RPMI8226 (cell line): ENCODE measurements at regions not wholly inside any gene's neighbourhood (a gene's known extent, or its start where the extent isn't known, plus 50 kb on each side); places are given as distances from the start of the nearest gene placed in this dataset.

ENCODE experiments used
- DNase-seq: peaks from one replicate; pipeline ENCODE4 v3.0.0-alpha.2; 2015

- DNase-seq, result no peak
These were observed 117.3 kb upstream of the ADAMTS19 start for GRCh38 chr5:129342796-129343195.

GRCh38 chr5:129345213-129345924 lies 114.7 kb upstream of the ADAMTS19 start:
- DNase-seq, result no peak

- no peak for DNase-seq
These were observed 103.3 kb upstream of the ADAMTS19 start for GRCh38 chr5:129356846-129357245.

GRCh38 chr5:129358069-129358468 lies 102.0 kb upstream of the ADAMTS19 start:
- no peak for DNase-seq

- no peak for DNase-seq
These were observed 100.6 kb upstream of the ADAMTS19 start for GRCh38 chr5:129359450-129359849.

GRCh38 chr5:129361441-129362025 lies 98.6 kb upstream of the ADAMTS19 start:
- DNase-seq, result peak; percentile 4

- DNase-seq, result no peak
These were observed 97.6 kb upstream of the ADAMTS19 start for GRCh38 chr5:129362456-129362855.

- no peak for DNase-seq
These were observed 96.1 kb upstream of the ADAMTS19 start for GRCh38 chr5:129363991-129364390.

- DNase-seq, result no peak
These were observed 92.2 kb upstream of the ADAMTS19 start for GRCh38 chr5:129367883-129368282.

GRCh38 chr5:129372025-129372424 lies 88.1 kb upstream of the ADAMTS19 start:
- no peak for DNase-seq

- peak; percentile 54 for DNase-seq
These were observed 82.6 kb upstream of the ADAMTS19 start for GRCh38 chr5:129377504-129377903.

GRCh38 chr5:129378961-129379360 lies 81.1 kb upstream of the ADAMTS19 start:
- DNase-seq, result no peak

GRCh38 chr5:129379406-129379805 lies 80.7 kb upstream of the ADAMTS19 start:
- peak; percentile 2 for DNase-seq

- DNase-seq, result no peak
These were observed 77.0 kb upstream of the ADAMTS19 start for GRCh38 chr5:129382921-129383672.

- DNase-seq, result no peak
These were observed 75.9 kb upstream of the ADAMTS19 start for GRCh38 chr5:129384193-129384592.

GRCh38 chr5:129384736-129385135 lies 75.4 kb upstream of the ADAMTS19 start:
- DNase-seq, result no peak

- DNase-seq, result no peak
These were observed 72.2 kb upstream of the ADAMTS19 start for GRCh38 chr5:129387944-129388343.

- DNase-seq, result no peak
These were observed 67.4 kb upstream of the ADAMTS19 start for GRCh38 chr5:129392681-129393080.

- DNase-seq, result no peak
These were observed 64.9 kb upstream of the ADAMTS19 start for GRCh38 chr5:129395247-129395646.

- DNase-seq, result no peak
These were observed 61.9 kb upstream of the ADAMTS19 start for GRCh38 chr5:129398026-129398678.

GRCh38 chr5:129399069-129399468 lies 61.0 kb upstream of the ADAMTS19 start:
- DNase-seq, result no peak

GRCh38 chr5:129400395-129400983 lies 59.6 kb upstream of the ADAMTS19 start:
- DNase-seq, result no peak

- no peak for DNase-seq
These were observed 54.9 kb upstream of the ADAMTS19 start for GRCh38 chr5:129405222-129405621.
